ENCODE measurements at regions not wholly inside any gene's neighbourhood (a gene's known extent, or its start where the extent isn't known, plus 50 kb on each side); places are given as distances from the start of the nearest gene placed in this dataset.

GRCh38 chr5:56489272-56489671 is 256.1 kb upstream of the ANKRD55 start:
- TF ChIP-seq CTCF (IDR thresholded peaks at IDR 0.05; ENCODE audit: insufficient read depth, low read depth, low read length, missing control alignments): no peak
- DNase-seq (ENCODE audit: low read depth): no peak
- no peak overlapping the region for H3K4me3 ChIP-seq (ENCODE audit: low read length)

DNA sequence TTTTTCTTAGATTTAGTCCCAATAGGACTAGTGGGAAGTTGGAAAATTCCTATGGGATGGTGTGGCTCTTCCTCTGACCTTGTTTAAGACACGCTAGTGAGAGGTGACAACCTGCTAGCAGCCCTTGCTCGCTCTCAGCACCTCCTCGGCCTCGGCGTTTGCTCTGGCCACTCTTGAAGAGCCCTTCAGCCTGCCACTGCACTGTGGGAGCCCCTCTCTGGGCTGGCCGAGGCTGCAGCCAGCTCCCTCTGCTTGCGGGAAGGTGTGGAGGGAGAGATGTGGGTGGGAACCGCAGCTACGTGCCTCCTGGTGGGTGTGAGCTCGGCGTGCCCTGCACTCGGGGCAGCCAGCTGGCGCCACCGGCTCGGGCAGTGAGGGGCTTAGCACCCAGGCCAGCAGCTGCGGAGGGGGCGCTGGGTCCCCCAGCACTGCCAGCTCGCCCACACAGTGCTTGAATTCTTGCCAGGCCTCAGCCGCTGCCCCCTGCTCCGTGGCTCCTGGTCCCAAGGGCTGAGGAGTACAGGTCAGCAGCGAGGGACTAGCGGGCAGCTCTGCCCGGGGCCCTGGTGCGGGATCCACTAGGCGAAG is 254.5 kb upstream of the ANKRD55 start:
- no peak for TF ChIP-seq CTCF (IDR thresholded peaks at IDR 0.05; ENCODE audit: insufficient read depth, low read depth, low read length, missing control alignments)
- no peak for DNase-seq (ENCODE audit: low read depth)
- H3K4me3 ChIP-seq (ENCODE audit: low read length): no peak overlapping the region

GRCh38 chr5:56482363-56482762 is 249.2 kb upstream of the ANKRD55 start:
- no peak overlapping the region for H3K4me3 ChIP-seq (ENCODE audit: low read length)
- TF ChIP-seq CTCF (IDR thresholded peaks at IDR 0.05; ENCODE audit: insufficient read depth, low read depth, low read length, missing control alignments): no peak

DNA sequence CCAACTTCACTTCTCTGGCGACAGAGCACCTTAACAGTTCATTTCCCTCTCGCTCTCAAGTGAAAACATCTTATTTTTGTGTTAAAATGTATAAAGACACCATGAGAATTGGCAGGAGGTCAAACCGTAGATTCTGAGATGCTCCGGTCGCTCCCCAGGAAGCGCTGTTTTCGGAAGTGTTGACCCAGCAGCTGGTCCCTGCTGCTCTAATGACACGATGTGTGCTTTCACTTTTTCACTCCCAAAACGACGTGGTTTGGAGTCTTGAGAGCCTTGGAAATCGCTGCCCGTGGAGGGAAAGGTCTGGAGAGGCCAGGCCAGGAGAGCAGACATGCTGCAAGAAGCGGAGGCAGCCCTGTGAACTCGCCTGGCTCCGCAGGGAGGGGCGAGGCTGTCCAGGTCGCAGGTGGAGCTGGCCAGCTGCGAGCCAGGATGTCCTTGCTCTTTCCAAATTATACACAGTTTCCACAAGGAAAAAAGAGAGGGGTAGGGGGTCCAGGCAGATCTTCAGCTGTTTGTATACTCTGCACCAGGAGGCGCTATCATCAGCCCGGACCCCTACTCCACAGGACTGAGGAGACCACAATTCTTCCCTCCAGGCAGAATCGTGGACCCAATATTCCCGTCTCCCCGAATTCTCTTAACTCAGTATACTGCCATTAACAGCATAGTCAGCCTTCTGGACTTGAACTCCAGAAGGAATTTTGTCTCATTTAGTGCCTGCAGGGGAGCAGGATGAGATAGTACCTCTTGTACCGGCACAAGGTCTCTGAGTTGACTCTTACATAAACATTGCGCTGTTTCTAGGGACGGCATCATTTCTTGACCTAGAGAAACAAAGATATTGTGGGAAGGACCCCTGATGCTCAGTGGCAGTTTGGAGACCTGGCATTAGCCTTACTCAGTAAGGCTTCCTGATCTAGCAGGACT is 248.6 kb upstream of the ANKRD55 start:
- DNase-seq (ENCODE audit: low read depth): no peak
- H3K4me3 ChIP-seq (ENCODE audit: low read length): peak overlapping the region; percentile 56

More at GRCh38 chr5:56482363-56482762, 249.2 kb upstream of the ANKRD55 start:
- no peak for DNase-seq (ENCODE audit: low read depth)

GRCh38 chr5:56480705-56481427 is 247.7 kb upstream of the ANKRD55 start:
- peak; percentile 50 for DNase-seq (ENCODE audit: low read depth)
- no peak for TF ChIP-seq CTCF (IDR thresholded peaks at IDR 0.05; ENCODE audit: insufficient read depth, low read depth, low read length, missing control alignments)
- H3K4me3 ChIP-seq (ENCODE audit: low read length): peak overlapping the region; percentile 56

More for the DNA sequence above, 248.6 kb upstream of the ANKRD55 start:
- peak; percentile 36 for TF ChIP-seq CTCF (IDR thresholded peaks at IDR 0.05; ENCODE audit: insufficient read depth, low read depth, low read length, missing control alignments)

DNA sequence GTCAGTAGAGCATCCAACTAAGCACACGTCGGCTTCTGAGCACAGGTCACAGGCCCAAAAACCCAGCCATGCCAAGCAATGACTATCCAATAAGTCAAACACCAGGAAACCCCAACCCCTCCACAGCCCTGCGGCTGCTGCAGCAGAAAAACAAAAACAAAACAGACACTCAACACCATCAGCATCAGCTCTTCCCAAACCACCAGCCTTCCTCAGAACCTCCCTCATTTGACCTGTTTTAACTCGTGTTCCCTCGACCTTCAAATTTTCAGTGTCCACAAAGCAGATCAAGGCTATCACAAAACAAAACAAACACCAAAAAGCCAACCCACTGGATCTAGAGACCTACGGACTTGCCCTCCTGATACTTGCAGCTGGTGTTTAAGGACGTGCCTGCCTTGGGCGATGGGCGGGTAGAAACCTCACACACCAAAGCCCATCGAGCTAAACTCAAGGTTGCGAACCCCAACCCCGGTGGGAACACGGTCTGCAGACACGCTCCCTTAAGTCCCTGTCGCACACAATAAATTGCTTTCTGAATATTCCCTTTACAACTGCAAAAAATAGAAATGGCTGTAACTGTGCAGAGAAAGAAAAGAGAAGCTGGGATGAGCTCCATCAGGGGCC is 247.1 kb upstream of the ANKRD55 start:
- peak overlapping the region; percentile 56 for H3K4me3 ChIP-seq (ENCODE audit: low read length)
- no peak for DNase-seq (ENCODE audit: low read depth)
- no peak for TF ChIP-seq CTCF (IDR thresholded peaks at IDR 0.05; ENCODE audit: insufficient read depth, low read depth, low read length, missing control alignments)

Measured in epithelial cell of esophagus (primary cell).